Progenitor cell of endocrine pancreas (in vitro differentiated cells): ENCODE measurements at regions not wholly inside any gene's neighbourhood (a gene's known extent, or its start where the extent isn't known, plus 50 kb on each side); places are given as distances from the start of the nearest gene placed in this dataset.
"Not testable (repeated sequence)": the region's sequence is repeated elsewhere in the genome, so short reads cannot be mapped to it uniquely, and the experiment has no call there.

Experiments used
- DNase-seq: peaks from one replicate; pipeline ENCODE4 v3.0.0; 2021; ENCODE audit warnings: low spot score; ENCODE audit not compliant: unreplicated experiment
- H3K27ac Mint-ChIP-seq: 2 replicates; pipeline ENCODE4 v1.8.0; 2021; ENCODE audit warnings: mild to moderate bottlenecking, moderate library complexity, mixed read lengths
- H3K27me3 Mint-ChIP-seq: 2 replicates; pipeline ENCODE4 v1.8.0; 2021; ENCODE audit warnings: mixed read lengths
- H3K36me3 Mint-ChIP-seq: 2 replicates; pipeline ENCODE4 v1.8.0; 2022; ENCODE audit warnings: mixed read lengths; ENCODE audit not compliant: insufficient read depth
- H3K4me1 Mint-ChIP-seq: 2 replicates; pipeline ENCODE4 v1.8.0; 2021; ENCODE audit warnings: low read depth, mixed read lengths
- H3K4me3 Mint-ChIP-seq: 2 replicates; pipeline ENCODE4 v1.8.0; 2021; ENCODE audit warnings: low read depth, mild to moderate bottlenecking, moderate library complexity, mixed read lengths
- H3K9me3 Mint-ChIP-seq: 2 replicates; pipeline ENCODE4 v1.8.0; 2021; ENCODE audit warnings: low read depth, mixed read lengths
- TF ChIP-seq, protein P1 (sequence below): fragments of 200-600 bp; sonication (generic); IDR thresholded peaks from one replicate; pipeline ENCODE4 v1.5.0; 2021; ENCODE audit warnings: antibody characterized with exemption, mild to moderate bottlenecking; ENCODE audit not compliant: unreplicated experiment

DNA sequence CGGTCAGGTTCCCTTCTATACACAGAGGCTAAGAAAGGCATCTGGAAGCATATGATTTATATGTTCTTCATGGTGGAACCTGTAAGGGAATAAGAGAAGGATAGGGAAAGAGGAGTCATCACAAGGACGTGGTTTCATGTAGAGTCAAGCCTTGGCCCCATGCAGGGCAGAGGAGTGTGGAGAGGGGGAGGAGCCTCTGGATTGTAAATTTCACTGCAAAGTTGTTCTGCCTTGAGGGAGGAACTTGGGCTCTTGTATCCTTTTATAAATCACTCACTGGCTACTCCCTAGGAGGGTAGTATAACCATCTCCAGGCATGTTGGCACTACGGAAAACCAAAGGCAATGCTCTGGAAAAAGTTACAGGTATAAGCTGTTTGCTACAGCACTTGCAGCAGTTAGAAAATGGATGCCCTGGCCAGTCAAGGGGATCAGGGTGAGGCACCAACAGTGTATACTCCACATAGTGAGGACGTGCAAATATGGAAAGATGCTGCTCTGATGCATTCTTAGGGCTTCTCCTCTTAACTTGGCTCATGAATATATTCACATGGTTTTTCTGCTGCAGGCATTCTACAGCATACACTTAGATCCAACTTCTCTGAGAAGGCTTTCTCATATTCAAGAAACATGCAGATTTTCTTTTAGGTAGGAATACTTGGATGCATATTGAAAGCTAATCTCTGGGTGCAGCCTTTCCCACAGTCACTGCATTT is 60.3 kb upstream of the ZNF81 start:
- no peak overlapping the region for H3K27ac Mint-ChIP-seq
- no peak for DNase-seq
- H3K36me3 Mint-ChIP-seq, result no peaks in the 10 kb centered on the region
- no peak overlapping the region for H3K4me3 Mint-ChIP-seq
- no peaks in the 10 kb centered on the region for H3K4me1 Mint-ChIP-seq
- peaks cover 40% of the 10 kb centered on the region for H3K9me3 Mint-ChIP-seq
- H3K27me3 Mint-ChIP-seq, result no peaks in the 10 kb centered on the region
- TF ChIP-seq, protein P1, sequence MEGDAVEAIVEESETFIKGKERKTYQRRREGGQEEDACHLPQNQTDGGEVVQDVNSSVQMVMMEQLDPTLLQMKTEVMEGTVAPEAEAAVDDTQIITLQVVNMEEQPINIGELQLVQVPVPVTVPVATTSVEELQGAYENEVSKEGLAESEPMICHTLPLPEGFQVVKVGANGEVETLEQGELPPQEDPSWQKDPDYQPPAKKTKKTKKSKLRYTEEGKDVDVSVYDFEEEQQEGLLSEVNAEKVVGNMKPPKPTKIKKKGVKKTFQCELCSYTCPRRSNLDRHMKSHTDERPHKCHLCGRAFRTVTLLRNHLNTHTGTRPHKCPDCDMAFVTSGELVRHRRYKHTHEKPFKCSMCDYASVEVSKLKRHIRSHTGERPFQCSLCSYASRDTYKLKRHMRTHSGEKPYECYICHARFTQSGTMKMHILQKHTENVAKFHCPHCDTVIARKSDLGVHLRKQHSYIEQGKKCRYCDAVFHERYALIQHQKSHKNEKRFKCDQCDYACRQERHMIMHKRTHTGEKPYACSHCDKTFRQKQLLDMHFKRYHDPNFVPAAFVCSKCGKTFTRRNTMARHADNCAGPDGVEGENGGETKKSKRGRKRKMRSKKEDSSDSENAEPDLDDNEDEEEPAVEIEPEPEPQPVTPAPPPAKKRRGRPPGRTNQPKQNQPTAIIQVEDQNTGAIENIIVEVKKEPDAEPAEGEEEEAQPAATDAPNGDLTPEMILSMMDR, result no peak

DNA sequence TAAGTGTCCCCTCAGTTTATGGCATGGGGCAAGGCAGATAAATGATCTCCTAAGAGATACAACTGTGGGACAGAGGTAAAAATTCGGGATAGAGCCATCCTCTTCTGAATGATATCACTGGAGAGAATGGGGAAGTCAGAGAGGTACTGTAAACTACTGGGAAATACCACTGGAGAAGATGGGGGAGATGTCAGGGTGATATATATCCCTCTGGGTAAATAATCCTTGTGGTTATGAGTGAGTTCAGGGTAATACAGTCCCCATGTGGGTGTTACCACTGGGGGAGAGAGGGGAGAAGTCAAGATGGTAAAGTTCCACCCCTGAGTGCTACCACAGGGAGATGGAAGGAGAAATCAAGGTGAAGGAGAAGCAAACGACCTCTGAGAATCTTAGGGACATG is 63.9 kb upstream of the ZNF81 start:
- TF ChIP-seq, protein P1, result no peak
- Mint-ChIP-seq H3K4me3 (no peak overlapping the region), H3K27me3 (no peaks in the 10 kb centered on the region), H3K9me3 (peaks cover 31% of the 10 kb centered on the region), H3K4me1 (no peaks in the 10 kb centered on the region), H3K36me3 (peaks cover 2% of the 10 kb centered on the region), H3K27ac (no peak overlapping the region)
- DNase-seq, result no peak

DNA sequence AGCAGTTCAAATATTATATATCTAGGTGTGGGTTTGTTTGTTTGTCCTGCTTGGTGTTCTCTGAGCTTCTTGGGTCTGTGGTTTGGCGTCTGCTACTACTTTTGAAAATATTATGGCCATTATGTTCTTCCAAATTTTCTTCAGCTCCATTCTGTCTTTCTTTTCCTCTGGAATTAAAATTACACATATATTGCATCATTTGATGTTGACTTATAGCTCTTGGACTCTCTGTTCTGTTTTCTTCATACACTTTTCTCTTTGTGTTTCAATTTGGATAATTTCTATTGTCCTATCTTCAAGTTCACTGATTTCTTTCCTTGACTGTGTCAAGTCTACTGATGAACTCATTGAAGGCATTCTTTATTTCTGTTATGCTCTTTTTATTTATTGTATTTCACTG is 65.2 kb upstream of the ZNF81 start:
- Mint-ChIP-seq H3K27me3 (no peaks in the 10 kb centered on the region), H3K4me1 (no peaks in the 10 kb centered on the region), H3K27ac (no peak overlapping the region), H3K36me3 (peaks cover 2% of the 10 kb centered on the region), H3K9me3 (peaks cover 27% of the 10 kb centered on the region), H3K4me3 (no peak overlapping the region)
- no peak for DNase-seq
- TF ChIP-seq, protein P1, result no peak

- H3K9me3 Mint-ChIP-seq, result peaks cover 21% of the 10 kb centered on the region
- not testable (repeated sequence) for DNase-seq, H3K4me3 Mint-ChIP-seq, H3K4me1 Mint-ChIP-seq, H3K36me3 Mint-ChIP-seq, H3K27ac Mint-ChIP-seq, H3K27me3 Mint-ChIP-seq
Measured at GRCh38 chrX:47762826-47763225, 73.9 kb upstream of the ZNF81 start.

DNA sequence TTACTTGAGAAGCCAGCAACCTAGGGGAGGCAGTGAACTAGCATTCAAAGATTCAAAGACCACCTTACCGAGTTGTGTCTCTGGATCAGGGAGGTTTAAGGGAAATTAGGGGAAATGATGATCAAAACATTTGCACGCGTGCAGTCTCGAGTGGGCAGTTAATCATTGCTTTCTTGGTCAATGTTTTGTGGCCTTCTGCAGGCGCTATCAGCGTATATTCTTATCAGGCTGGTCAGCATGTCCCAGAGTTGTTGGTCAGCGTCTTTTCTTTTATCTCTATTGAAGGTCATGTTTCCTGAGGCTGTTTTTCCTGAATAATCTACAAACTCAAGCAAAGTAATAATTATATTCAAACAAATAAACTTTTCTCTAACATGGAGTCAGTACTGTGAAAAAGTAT is 84.0 kb upstream of the ZNF81 start:
- Mint-ChIP-seq H3K4me3 (no peak overlapping the region), H3K36me3 (no peaks in the 10 kb centered on the region), H3K9me3 (peaks cover 13% of the 10 kb centered on the region), H3K4me1 (no peaks in the 10 kb centered on the region), H3K27ac (no peak overlapping the region), H3K27me3 (no peaks in the 10 kb centered on the region)
- no peak for DNase-seq
- TF ChIP-seq, protein P1, result no peak

DNA sequence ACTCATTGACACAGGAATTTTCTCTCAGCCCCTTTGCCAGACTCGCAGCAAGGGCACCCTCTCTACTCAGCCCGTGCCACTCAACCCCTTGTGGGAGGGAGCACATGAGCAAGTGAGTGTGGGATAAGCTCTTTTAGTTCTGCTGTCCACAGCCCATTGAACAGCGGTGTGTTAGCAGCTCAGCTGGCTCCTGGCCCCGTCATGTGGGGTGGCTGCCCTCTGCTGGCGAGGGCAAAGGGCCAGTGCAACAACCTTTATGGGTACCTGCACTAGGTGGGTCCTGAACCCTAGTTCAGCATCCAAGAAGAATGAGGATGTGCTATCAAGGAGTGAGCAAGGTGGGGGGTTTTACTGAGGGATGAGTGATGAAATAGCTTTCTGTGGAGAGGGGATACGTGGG is 85.0 kb upstream of the ZNF81 start:
- Mint-ChIP-seq H3K27ac (no peak overlapping the region), H3K4me1 (no peaks in the 10 kb centered on the region), H3K4me3 (no peak overlapping the region), H3K36me3 (no peaks in the 10 kb centered on the region), H3K27me3 (no peaks in the 10 kb centered on the region), H3K9me3 (peaks cover 12% of the 10 kb centered on the region)
- TF ChIP-seq, protein P1, result peak; percentile 28
- DNase-seq, result no peak
